GM12878 (cell line): ENCODE measurements at regions not wholly inside any gene's neighbourhood (a gene's known extent, or its start where the extent isn't known, plus 50 kb on each side); places are given as distances from the start of the nearest gene placed in this dataset.

Source experiments
- ATAC-seq: fragments of 200-7000 bp; cut with Tn5 transposase; 3 replicates; pipeline ENCODE4 v1.9.1; 2020; ENCODE audit warnings: mild to moderate bottlenecking, moderate library complexity
- BruUV-seq: library from RNA; stranded (reverse); fragments of 400-500 nt; replicated peaks from 2 replicates; lab custom pipeline; 2021; lab: Mats Ljungman, UMichigan
- CTCF ChIA-PET: fragments of 300-600 bp; sonication (Branson Sonifier 250); formaldehyde crosslinking; extraction: SDS; loops from one replicate; lab custom pipeline; 2021; ENCODE audit warnings: inconsistent platforms; lab: Yijun Ruan, JAX
- POLR2A ChIA-PET: fragments of 350-600 bp; formaldehyde crosslinking; extraction: SDS; loops from one replicate; lab custom pipeline; 2021; ENCODE audit warnings: inconsistent platforms; lab: Charles Lee
- RAD21 ChIA-PET: fragments of 300-600 bp; sonication (Branson Sonifier 250); formaldehyde crosslinking; loops from one replicate; lab custom pipeline; 2023; ENCODE audit warnings: antibody characterized with exemption; ENCODE audit not compliant: unreplicated experiment; lab: Charles Lee
- SMC1A ChIA-PET: fragments of 300-600 bp; sonication (Branson Sonifier 250); formaldehyde crosslinking; loops from one replicate; lab custom pipeline; 2023; ENCODE audit not compliant: unreplicated experiment, uncharacterized antibody; lab: Charles Lee
- DNase-seq: peaks from one replicate; pipeline ENCODE4 v3.0.0-alpha.2; 2011; ENCODE audit warnings: low read depth, low spot score
- FAIRE-seq: peaks from 3 replicates; lab custom pipeline; 2011; peaks lifted over from hg19 to GRCh38; lab: Jason Lieb, UNC
- H2AFZ ChIP-seq: 2 replicates; pipeline ENCODE4 v1.6.0; 2011; ENCODE audit warnings: low read depth, low read length, control low read depth; ENCODE audit not compliant: control insufficient read depth
- H3K27ac ChIP-seq: 2 replicates; pipeline ENCODE4 v1.5.1; 2011; ENCODE audit warnings: control low read depth; ENCODE audit not compliant: control insufficient read depth, insufficient read depth
- H3K27me3 ChIP-seq, 2 experiments: replicated peaks in 1 of 2; 2 replicates each; pipeline versions ENCODE4 v1.6.0 to v1.6.1; 2011; ENCODE audit warnings: low read length in 1 of 2; ENCODE audit not compliant: control insufficient read depth in 2 of 2, insufficient read depth in 2 of 2
- H3K36me3 ChIP-seq, 2 experiments: 2 replicates each; pipeline ENCODE4 v1.5.1; 2011; ENCODE audit warnings: low read length in 1 of 2; ENCODE audit not compliant: control insufficient read depth in 2 of 2, insufficient read depth in 2 of 2
- H3K4me1 ChIP-seq: 2 replicates; pipeline ENCODE4 v1.6.1; 2011; ENCODE audit warnings: mild to moderate bottlenecking, low read length, moderate library complexity, mixed read lengths; ENCODE audit not compliant: control insufficient read depth, insufficient read depth
- H3K4me2 ChIP-seq: 2 replicates; pipeline ENCODE4 v1.6.0; 2011; ENCODE audit warnings: control low read depth; ENCODE audit not compliant: control insufficient read depth, insufficient read depth
- H3K4me3 ChIP-seq: fragments of 200-600 bp; sonication (generic); 2 replicates; pipeline ENCODE4 v1.5.1; 2016
- H3K79me2 ChIP-seq: 2 replicates; pipeline ENCODE4 v1.6.0; 2011; ENCODE audit warnings: low read length; ENCODE audit not compliant: control insufficient read depth, insufficient read depth
- H3K9ac ChIP-seq: 2 replicates; pipeline ENCODE4 v1.8.0; 2011; ENCODE audit warnings: low read length, control low read depth, mixed read lengths; ENCODE audit not compliant: control insufficient read depth, insufficient read depth
- H3K9me3 ChIP-seq: replicated peaks from 3 replicates; pipeline ENCODE4 v1.5.1; 2011; ENCODE audit warnings: mild to moderate bottlenecking, low read length; ENCODE audit not compliant: control insufficient read depth, insufficient read depth
- H4K20me1 ChIP-seq: 2 replicates; pipeline ENCODE4 v1.6.0; 2011; ENCODE audit not compliant: control insufficient read depth, insufficient read depth
- CBFB ChIP-seq: IDR thresholded peaks from 2 replicates; pipeline ENCODE4 v1.6.1; 2016; ENCODE audit warnings: antibody characterized with exemption, low read depth
- E2F4 ChIP-seq: IDR thresholded peaks from 2 replicates; pipeline ENCODE4 v1.6.1; 2012; ENCODE audit warnings: low read depth, low read length, improper control_type of control experiment
- IRF5 ChIP-seq: fragments of 450-650 bp; IDR thresholded peaks from 2 replicates; pipeline ENCODE4 v1.6.1; 2017; ENCODE audit warnings: borderline replicate concordance
- LARP7 ChIP-seq: fragments of 450-650 bp; IDR thresholded peaks from 2 replicates; pipeline ENCODE4 v1.6.1; 2017; ENCODE audit warnings: mild to moderate bottlenecking
- NR2C2 ChIP-seq: IDR thresholded peaks from 2 replicates; pipeline ENCODE4 v1.6.1; 2011; ENCODE audit warnings: borderline replicate concordance, low read depth; ENCODE audit not compliant: control insufficient read depth, insufficient read length
- NRF1 ChIP-seq: conservative IDR thresholded peaks from 2 replicates; pipeline ENCODE4 v1.6.1; 2011; ENCODE audit warnings: mild to moderate bottlenecking, low read depth, low read length, improper control_type of control experiment
- SRF ChIP-seq, 2 experiments: IDR thresholded peaks; 2 replicates each; pipeline ENCODE4 v1.6.1; 2011; ENCODE audit warnings: low read depth in 2 of 2, low read length in 2 of 2, mild to moderate bottlenecking in 1 of 2, moderate library complexity in 1 of 2
- STAT3 ChIP-seq: IDR thresholded peaks from 2 replicates; pipeline ENCODE4 v1.6.1; 2011; ENCODE audit warnings: low read depth, low read length, improper control_type of control experiment
- SUPT20H ChIP-seq: IDR thresholded peaks from 2 replicates; pipeline ENCODE4 v1.6.1; 2011; ENCODE audit warnings: low read depth, mild to moderate bottlenecking, low read length, moderate library complexity, borderline replicate concordance; ENCODE audit not compliant: control insufficient read depth
- YY1 ChIP-seq: IDR thresholded peaks from 2 replicates; pipeline ENCODE4 v1.6.1; 2011; ENCODE audit warnings: low read depth, mild to moderate bottlenecking, low read length
- WGBS: methylation state at CpG from one replicate; pipeline ENCODE4 v1.1.6; 2016; ENCODE audit warnings: low lambda C conversion rate; ENCODE audit not compliant: insufficient replicate concordance, insufficient coverage; ENCODE audit errors: missing lambda C conversion rate; 5-methylcytosine and 5-hydroxymethylcytosine counted together
- in situ Hi-C: fragments of 300-500 bp; cut with MboI; formaldehyde crosslinking; loops from 9 replicates; pipeline ENCODE4 v1.14.3; 2018; ENCODE audit warnings: mixed read lengths
- intact Hi-C: fragments of 100-400 bp; cut with micrococcal nuclease; formaldehyde crosslinking; loops from one replicate; pipeline ENCODE4 v1.14.2; 2022; ENCODE audit not compliant: unreplicated experiment
- TF ChIP-seq, protein P1 (sequence below): fragments of 450-650 bp; IDR thresholded peaks from 2 replicates; pipeline ENCODE4 v1.6.1; 2016; ENCODE audit warnings: mild to moderate bottlenecking
- TF ChIP-seq, protein P2 (sequence below): fragments of 450-650 bp; IDR thresholded peaks from 2 replicates; pipeline ENCODE4 v1.6.1; 2017; ENCODE audit warnings: mild to moderate bottlenecking, low read depth, inconsistent platforms; ENCODE audit not compliant: poor library complexity, severe bottlenecking

DNA sequence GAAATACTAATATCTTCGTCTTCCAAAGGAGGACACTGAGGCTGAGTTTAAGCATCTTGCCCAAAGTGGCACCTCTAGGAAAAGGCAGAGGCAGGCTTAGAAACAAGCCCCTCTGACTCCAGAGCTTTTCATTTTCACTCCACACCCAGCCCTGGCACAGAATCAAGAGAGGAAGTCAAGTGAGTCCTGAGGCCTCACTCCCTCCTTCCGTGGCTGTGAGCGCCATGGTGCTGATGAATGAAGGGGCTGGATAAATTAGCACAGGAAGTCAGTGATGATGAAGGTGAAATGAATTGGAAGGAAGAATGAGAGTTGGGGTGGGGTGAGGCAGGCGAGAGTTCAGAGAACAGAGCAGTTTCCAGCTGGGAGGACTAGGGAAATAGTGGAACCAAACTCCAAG lies 179.3 kb downstream of the TMEM132E start:
- Histone ChIP-seq H3K79me2 (no peaks in the 10 kb centered on the region), H2AFZ (no peak overlapping the region), H3K27ac (no peak overlapping the region), H3K9ac (no peak overlapping the region), H3K27me3 (no peaks in the 10 kb centered on the region; a peak in 1 of 4 replicates), H3K4me3 (no peak overlapping the region), H3K9me3 (no peaks in the 10 kb centered on the region), H3K36me3 (no peaks in the 10 kb centered on the region), H4K20me1 (no peaks in the 10 kb centered on the region), H3K4me1 (no peaks in the 10 kb centered on the region), H3K4me2 (no peak overlapping the region)
- TF ChIP-seq, protein P1, sequence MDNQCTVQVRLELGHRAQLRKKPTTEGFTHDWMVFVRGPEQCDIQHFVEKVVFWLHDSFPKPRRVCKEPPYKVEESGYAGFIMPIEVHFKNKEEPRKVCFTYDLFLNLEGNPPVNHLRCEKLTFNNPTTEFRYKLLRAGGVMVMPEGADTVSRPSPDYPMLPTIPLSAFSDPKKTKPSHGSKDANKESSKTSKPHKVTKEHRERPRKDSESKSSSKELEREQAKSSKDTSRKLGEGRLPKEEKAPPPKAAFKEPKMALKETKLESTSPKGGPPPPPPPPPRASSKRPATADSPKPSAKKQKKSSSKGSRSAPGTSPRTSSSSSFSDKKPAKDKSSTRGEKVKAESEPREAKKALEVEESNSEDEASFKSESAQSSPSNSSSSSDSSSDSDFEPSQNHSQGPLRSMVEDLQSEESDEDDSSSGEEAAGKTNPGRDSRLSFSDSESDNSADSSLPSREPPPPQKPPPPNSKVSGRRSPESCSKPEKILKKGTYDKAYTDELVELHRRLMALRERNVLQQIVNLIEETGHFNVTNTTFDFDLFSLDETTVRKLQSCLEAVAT, result no peak
- TF ChIP-seq NR2C2 (no peak), STAT3 (no peak), CBFB (no peak), IRF5 (no peak), E2F4 (no peak), NRF1 (no peak), LARP7 (no peak), SUPT20H (no peak), SRF (IDR thresholded peaks at IDR 0.05; ENCODE audit: low read depth in 2 of 2, low read length in 2 of 2) (no peak), YY1 (no peak)
- TF ChIP-seq, protein P2, sequence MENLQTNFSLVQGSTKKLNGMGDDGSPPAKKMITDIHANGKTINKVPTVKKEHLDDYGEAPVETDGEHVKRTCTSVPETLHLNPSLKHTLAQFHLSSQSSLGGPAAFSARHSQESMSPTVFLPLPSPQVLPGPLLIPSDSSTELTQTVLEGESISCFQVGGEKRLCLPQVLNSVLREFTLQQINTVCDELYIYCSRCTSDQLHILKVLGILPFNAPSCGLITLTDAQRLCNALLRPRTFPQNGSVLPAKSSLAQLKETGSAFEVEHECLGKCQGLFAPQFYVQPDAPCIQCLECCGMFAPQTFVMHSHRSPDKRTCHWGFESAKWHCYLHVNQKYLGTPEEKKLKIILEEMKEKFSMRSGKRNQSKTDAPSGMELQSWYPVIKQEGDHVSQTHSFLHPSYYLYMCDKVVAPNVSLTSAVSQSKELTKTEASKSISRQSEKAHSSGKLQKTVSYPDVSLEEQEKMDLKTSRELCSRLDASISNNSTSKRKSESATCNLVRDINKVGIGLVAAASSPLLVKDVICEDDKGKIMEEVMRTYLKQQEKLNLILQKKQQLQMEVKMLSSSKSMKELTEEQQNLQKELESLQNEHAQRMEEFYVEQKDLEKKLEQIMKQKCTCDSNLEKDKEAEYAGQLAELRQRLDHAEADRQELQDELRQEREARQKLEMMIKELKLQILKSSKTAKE, result no peak
- POLR2A ChIA-PET, result no interaction called here
- no peak for ATAC-seq
- intact Hi-C loops (loop anchor here (10.0 kb wide), 1 partner anchor 54 kb away; no protein-coding TSS in a partner anchor), in situ Hi-C loops (no loop called here)
- RAD21 ChIA-PET, result no interaction called here
- 18% methylated on average over 4 of the region's 4 CpGs for WGBS
- no TSS peak for BruUV-seq
- DNase-seq, result no peak
- FAIRE-seq, result no peak
- CTCF ChIA-PET, result no interaction called here
- SMC1A ChIA-PET, result no interaction called here
